Breast epithelium (tissue), 4 donors: ENCODE measurements at regions not wholly inside any gene's neighbourhood (a gene's known extent, or its start where the extent isn't known, plus 50 kb on each side); places are given as distances from the start of the nearest gene placed in this dataset.
A peak's percentile ranks its signal among the peaks of the same experiment; 100 is the strongest.

Experiments
- DNase-seq, 2 donors: peaks; one replicate each; pipeline ENCODE4 v3.0.0-alpha.2; 2019; ENCODE audit warnings: low spot score in 2 of 2
- H3K27ac ChIP-seq, 2 donors: fragments of 200-600 bp; sonication (generic) in 1 of 2; one replicate each; pipeline ENCODE4 v1.5.1; 2016 to 2019; ENCODE audit warnings: mild to moderate bottlenecking in 1 of 2
- H3K27me3 ChIP-seq, 2 donors: fragments of 200-600 bp; sonication (generic) in 1 of 2; one replicate each; pipeline versions ENCODE4 v1.5.1 to v1.6.0; 2017 to 2019; ENCODE audit warnings: control low read depth in 1 of 2, mild to moderate bottlenecking in 1 of 2
- H3K36me3 ChIP-seq: fragments of 200-600 bp; one replicate; pipeline ENCODE4 v1.5.1; 2019
- H3K4me1 ChIP-seq, 2 donors: fragments of 200-600 bp; sonication (generic); one replicate each; pipeline ENCODE4 v1.5.1; 2016 to 2019; ENCODE audit warnings: control low read depth in 1 of 2
- H3K4me3 ChIP-seq, 3 donors: fragments of 200-600 bp; sonication (generic); 1 replicate in 2 of 3; 2 replicates in 1 of 3; pipeline ENCODE4 v1.5.1; 2016 to 2019; ENCODE audit warnings: mild to moderate bottlenecking in 3 of 3, moderate library complexity in 2 of 3
- H3K9me3 ChIP-seq, 2 donors: fragments of 200-600 bp; sonication (generic) in 1 of 2; one replicate each; pipeline ENCODE4 v1.5.1; 2016 to 2019; ENCODE audit warnings: control low read depth in 1 of 2
- POLR2A ChIP-seq: fragments of 450-650 bp; IDR thresholded peaks from one replicate; pipeline ENCODE4 v1.6.1; 2016; ENCODE audit warnings: antibody characterized with exemption, mild to moderate bottlenecking, moderate library complexity
- POLR2AphosphoS5 ChIP-seq, 3 donors: sonication (generic); formaldehyde crosslinking; IDR thresholded peaks; one replicate each; pipeline ENCODE4 v1.6.1; 2017; ENCODE audit warnings: antibody characterized with exemption in 3 of 3
- intact Hi-C: fragments of 100-400 bp; cut with DNase I; formaldehyde crosslinking; loops from one replicate; pipeline ENCODE4 v1.15.1; 2023; ENCODE audit warnings: low total_unique reads
- TF ChIP-seq, protein P1 (sequence below), 3 donors: fragments of 450-650 bp; IDR thresholded peaks; one replicate each; pipeline ENCODE4 v1.5.1; 2016 to 2017; ENCODE audit warnings: antibody characterized with exemption in 3 of 3, mild to moderate bottlenecking in 3 of 3, moderate library complexity in 3 of 3

DNA sequence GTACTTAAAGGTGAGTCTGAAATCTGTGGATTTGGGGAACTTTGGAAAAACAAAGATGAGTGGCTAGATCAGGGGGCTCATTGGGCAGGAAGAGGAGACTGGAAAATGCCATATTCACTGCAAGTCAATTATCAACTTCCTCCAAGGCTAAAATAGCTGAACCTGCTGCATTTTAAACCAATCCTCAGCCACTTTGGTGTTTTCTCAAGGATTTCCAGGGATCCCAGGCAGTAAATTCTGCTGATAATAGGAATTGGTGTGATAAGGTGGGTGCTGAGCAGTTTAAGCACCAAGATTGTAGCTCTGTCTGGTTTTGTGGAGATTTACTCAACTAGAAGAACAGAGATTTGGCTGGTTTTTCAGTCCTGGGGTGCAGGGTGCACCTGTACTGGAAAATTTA is 153.9 kb upstream of the CAMK1G start:
- Histone ChIP-seq H3K4me3 (peak overlapping the region in 2 of 3 donors; percentile 64 to 74), H3K36me3 (no peaks in the 10 kb centered on the region)
- intact Hi-C loops = no loop called here

DNA sequence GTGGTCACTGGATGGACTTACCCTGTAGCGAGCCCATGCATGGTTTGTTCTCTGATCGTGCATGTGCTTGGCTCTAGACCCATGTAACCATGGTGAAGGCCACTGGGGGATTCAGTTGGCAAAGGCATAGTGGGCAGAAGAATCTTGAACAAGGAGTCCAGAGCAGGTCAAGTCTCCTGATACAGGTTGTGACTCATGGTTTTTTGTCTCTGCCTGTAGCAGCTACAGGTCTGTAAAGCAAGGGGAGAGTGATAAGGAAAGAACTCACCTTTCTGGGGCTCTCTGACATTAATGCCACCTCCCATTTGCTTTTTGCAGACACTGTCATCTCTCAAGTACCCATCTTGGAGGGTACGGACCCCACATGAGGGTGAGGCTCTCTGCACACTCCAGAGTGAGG is 153.4 kb upstream of the CAMK1G start:
- TF ChIP-seq POLR2A = no peak
- TF ChIP-seq, protein P1, sequence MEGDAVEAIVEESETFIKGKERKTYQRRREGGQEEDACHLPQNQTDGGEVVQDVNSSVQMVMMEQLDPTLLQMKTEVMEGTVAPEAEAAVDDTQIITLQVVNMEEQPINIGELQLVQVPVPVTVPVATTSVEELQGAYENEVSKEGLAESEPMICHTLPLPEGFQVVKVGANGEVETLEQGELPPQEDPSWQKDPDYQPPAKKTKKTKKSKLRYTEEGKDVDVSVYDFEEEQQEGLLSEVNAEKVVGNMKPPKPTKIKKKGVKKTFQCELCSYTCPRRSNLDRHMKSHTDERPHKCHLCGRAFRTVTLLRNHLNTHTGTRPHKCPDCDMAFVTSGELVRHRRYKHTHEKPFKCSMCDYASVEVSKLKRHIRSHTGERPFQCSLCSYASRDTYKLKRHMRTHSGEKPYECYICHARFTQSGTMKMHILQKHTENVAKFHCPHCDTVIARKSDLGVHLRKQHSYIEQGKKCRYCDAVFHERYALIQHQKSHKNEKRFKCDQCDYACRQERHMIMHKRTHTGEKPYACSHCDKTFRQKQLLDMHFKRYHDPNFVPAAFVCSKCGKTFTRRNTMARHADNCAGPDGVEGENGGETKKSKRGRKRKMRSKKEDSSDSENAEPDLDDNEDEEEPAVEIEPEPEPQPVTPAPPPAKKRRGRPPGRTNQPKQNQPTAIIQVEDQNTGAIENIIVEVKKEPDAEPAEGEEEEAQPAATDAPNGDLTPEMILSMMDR (IDR thresholded peaks at IDR 0.05) = no peak
- TF ChIP-seq POLR2AphosphoS5 (IDR thresholded peaks at IDR 0.05) = no peak
- Histone ChIP-seq H3K4me1 (peaks cover 3 to 8% of the 10 kb centered on the region in 2 donors), H3K4me3 (peak overlapping the region in 2 of 3 donors; percentile 64 to 74), H3K27me3 (no peaks in the 10 kb centered on the region), H3K9me3 (no peaks in the 10 kb centered on the region), H3K27ac (peak overlapping the region; percentile 75 to 92), H3K36me3 (no peaks in the 10 kb centered on the region)
- DNase-seq = no peak
- intact Hi-C loops = no loop called here

More for the DNA sequence above, 153.9 kb upstream of the CAMK1G start:
- Histone ChIP-seq H3K27ac (peak overlapping the region; percentile 75 to 92), H3K4me1 (peaks cover 3 to 8% of the 10 kb centered on the region in 2 donors), H3K9me3 (no peaks in the 10 kb centered on the region), H3K27me3 (no peaks in the 10 kb centered on the region)
- TF ChIP-seq POLR2AphosphoS5 (IDR thresholded peaks at IDR 0.05) = no peak
- TF ChIP-seq POLR2A = no peak
- TF ChIP-seq, protein P1 (IDR thresholded peaks at IDR 0.05) = no peak
- no peak for DNase-seq

DNA sequence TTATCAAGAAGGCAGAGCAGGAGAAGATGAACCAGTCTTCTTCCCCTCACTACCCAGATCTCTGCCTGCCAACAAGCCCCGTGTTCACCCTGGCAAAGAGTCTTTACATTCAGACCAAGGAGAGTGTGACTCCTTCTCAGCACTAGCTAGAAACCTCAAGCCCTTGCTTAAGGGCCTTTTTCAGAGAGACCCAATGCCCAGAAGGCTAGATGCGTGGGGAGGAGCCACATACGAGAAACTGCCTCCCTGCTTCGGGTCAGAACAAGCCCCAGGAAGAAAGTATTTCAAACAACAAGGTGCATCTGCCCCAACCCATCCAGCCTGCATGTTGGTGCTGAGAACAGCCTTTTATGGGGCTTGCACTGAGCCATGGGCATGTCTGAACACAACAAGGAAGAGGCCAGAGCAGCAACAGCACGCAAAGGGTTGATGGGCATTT is 152.7 kb upstream of the CAMK1G start:
- H3K27me3 ChIP-seq = no peaks in the 10 kb centered on the region
- H3K9me3 ChIP-seq = no peaks in the 10 kb centered on the region
- H3K36me3 ChIP-seq = no peaks in the 10 kb centered on the region
- TF ChIP-seq, protein P1 (IDR thresholded peaks at IDR 0.05) = no peak
- TF ChIP-seq POLR2A (peak; percentile 5), POLR2AphosphoS5 (IDR thresholded peaks at IDR 0.05) (peak in 1 of 3 donors; percentile 59)
- H3K4me1 ChIP-seq = peaks cover 3 to 8% of the 10 kb centered on the region in 2 donors
- H3K4me3 ChIP-seq = peak overlapping the region in 2 of 3 donors; percentile 64 to 74
- peak in 1 of 2 donors; percentile 87 for DNase-seq
- peak overlapping the region; percentile 75 to 92 for H3K27ac ChIP-seq
- intact Hi-C loops = no loop called here

DNA sequence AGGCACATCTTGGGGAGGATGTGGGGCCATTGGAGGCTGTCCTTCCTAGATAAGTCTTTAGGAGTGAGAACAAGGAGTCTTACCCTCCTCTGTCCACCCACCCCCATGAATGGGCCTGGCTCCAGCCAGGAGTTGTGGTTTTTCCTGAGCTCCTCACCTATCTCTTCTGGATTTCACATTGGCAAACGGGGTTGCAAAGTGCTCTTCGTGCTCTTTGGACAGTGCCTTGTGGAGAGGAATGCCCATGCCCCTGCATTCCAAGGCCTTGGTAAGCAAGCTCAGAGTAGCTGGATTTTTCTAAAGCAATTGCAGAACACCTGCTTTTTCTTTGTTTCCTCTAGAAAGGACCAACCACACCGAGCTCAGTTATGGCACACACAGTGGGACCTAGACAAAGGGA is 152.1 kb upstream of the CAMK1G start:
- no peaks in the 10 kb centered on the region for H3K9me3 ChIP-seq
- H3K27ac ChIP-seq = peak overlapping the region; percentile 75 to 92
- no peaks in the 10 kb centered on the region for H3K27me3 ChIP-seq
- no peak for DNase-seq
- H3K36me3 ChIP-seq = no peaks in the 10 kb centered on the region
- TF ChIP-seq POLR2AphosphoS5 (IDR thresholded peaks at IDR 0.05) = no peak
- TF ChIP-seq, protein P1 (IDR thresholded peaks at IDR 0.05) = no peak
- no peak for TF ChIP-seq POLR2A
- intact Hi-C loops = no loop called here
- peak overlapping the region in 2 of 3 donors; percentile 64 to 74 for H3K4me3 ChIP-seq
- H3K4me1 ChIP-seq = peaks cover 3 to 8% of the 10 kb centered on the region in 2 donors

DNA sequence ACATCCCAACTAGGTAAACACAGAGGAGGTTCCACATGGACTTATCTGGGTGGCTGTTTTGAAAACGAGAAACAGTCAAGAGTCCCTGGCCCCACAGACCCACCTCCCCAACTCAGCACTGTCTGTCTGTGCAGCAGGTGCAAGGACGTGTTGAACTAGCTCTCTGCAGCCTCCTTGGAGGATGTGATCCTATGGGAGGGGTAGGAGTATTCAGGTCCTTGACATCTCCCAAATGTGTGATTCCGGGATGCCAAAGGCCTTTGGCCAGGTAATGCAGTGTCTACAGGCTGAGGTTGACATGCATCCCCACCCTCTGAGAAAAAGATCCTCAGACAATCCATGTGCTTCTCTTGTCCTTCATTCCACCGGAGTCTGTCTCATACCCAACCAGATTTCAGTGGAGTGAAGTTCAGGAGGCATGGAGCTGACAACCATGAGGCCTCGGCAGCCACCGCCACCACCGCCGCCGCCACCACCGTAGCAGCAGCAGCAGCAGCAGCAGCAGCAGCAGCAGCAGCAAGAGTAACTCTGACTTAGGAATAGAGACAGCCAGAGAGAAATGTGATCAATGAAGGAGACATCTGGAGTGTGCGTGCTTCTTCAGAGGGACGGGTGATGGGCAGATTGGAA is 151.6 kb upstream of the CAMK1G start:
- Histone ChIP-seq H3K36me3 (no peaks in the 10 kb centered on the region), H3K9me3 (no peaks in the 10 kb centered on the region), H3K27me3 (no peaks in the 10 kb centered on the region), H3K4me3 (peak overlapping the region in 2 of 3 donors; percentile 64 to 74), H3K27ac (peak overlapping the region; percentile 75 to 92), H3K4me1 (peaks cover 3 to 8% of the 10 kb centered on the region in 2 donors)
- no peak for DNase-seq
- TF ChIP-seq, protein P1 (IDR thresholded peaks at IDR 0.05) = no peak
- TF ChIP-seq POLR2AphosphoS5 (IDR thresholded peaks at IDR 0.05) (no peak), POLR2A (no peak)
- intact Hi-C loops = no loop called here
